HCT116 (cell line): ENCODE measurements at regions not wholly inside any gene's neighbourhood (a gene's known extent, or its start where the extent isn't known, plus 50 kb on each side); places are given as distances from the start of the nearest gene placed in this dataset.

Source experiments
- CEBPB ChIP-seq: IDR thresholded peaks from 2 replicates; pipeline ENCODE4 v1.6.1; 2012; ENCODE audit warnings: low read depth
- TF ChIP-seq, protein P1 (sequence below): IDR thresholded peaks from 2 replicates; pipeline ENCODE4 v1.6.1; 2012
- TF ChIP-seq, protein P2 (sequence below), 3 experiments: fragments of 200-600 bp in 1 of 3; sonication (generic) in 1 of 3; IDR thresholded peaks in 2 of 3; conservative IDR thresholded peaks in 1 of 3; 2 replicates each; pipeline ENCODE4 v1.5.1; 2012 to 2017; ENCODE audit warnings: low read depth in 2 of 3, low read length in 2 of 3, antibody characterized with exemption in 1 of 3, borderline replicate concordance in 1 of 3, control low read depth in 1 of 3, mild to moderate bottlenecking in 1 of 3, mixed read lengths in 1 of 3, mixed run types in 1 of 3, moderate library complexity in 1 of 3; ENCODE audit not compliant: insufficient read depth in 1 of 3

DNA sequence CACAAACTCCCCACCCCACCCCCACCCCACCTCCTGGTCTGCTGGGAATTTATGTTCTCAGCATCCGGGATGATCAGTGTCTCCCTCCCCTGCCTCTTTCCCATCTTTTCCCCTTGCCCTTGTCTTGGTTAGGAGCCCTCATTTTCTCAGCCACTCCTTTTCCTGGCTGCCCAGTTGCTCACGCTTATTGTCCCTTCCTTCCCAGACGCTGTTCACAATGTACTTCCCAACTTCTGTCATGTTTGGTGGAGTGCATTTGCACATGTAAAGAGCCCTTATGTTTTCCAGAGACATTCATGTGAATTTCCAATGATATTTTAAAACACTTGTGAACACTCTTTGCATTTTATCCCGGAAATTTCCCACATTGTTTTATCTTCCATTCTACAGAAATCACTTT is 192.1 kb downstream of the RHOU start:
- TF ChIP-seq, protein P1, sequence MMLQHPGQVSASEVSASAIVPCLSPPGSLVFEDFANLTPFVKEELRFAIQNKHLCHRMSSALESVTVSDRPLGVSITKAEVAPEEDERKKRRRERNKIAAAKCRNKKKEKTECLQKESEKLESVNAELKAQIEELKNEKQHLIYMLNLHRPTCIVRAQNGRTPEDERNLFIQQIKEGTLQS: no peak
- no peak for TF ChIP-seq CEBPB
- TF ChIP-seq, protein P2, sequence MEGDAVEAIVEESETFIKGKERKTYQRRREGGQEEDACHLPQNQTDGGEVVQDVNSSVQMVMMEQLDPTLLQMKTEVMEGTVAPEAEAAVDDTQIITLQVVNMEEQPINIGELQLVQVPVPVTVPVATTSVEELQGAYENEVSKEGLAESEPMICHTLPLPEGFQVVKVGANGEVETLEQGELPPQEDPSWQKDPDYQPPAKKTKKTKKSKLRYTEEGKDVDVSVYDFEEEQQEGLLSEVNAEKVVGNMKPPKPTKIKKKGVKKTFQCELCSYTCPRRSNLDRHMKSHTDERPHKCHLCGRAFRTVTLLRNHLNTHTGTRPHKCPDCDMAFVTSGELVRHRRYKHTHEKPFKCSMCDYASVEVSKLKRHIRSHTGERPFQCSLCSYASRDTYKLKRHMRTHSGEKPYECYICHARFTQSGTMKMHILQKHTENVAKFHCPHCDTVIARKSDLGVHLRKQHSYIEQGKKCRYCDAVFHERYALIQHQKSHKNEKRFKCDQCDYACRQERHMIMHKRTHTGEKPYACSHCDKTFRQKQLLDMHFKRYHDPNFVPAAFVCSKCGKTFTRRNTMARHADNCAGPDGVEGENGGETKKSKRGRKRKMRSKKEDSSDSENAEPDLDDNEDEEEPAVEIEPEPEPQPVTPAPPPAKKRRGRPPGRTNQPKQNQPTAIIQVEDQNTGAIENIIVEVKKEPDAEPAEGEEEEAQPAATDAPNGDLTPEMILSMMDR (IDR thresholded peaks at IDR 0.05 in 2 of 3, conservative IDR thresholded peaks at IDR 0.05 in 1 of 3; ENCODE audit: borderline replicate concordance in 1 of 3, insufficient read depth in 1 of 3, low read depth in 2 of 3, low read length in 2 of 3): no peak
